ENCODE measurements at regions not wholly inside any gene's neighbourhood (a gene's known extent, or its start where the extent isn't known, plus 50 kb on each side); places are given as distances from the start of the nearest gene placed in this dataset.

GRCh38 chrX:139020801-139021200 is 309.3 kb upstream of the FGF13 start:
- Histone ChIP-seq H3K79me2 (ENCODE audit: low read length) (no peaks in the 10 kb centered on the region), H3K9me3 (ENCODE audit: low read length) (no peaks in the 10 kb centered on the region), H3K4me2 (ENCODE audit: low read length) (no peak overlapping the region), H3K4me1 (ENCODE audit: insufficient read depth, low read length) (no peaks in the 10 kb centered on the region), H3K9ac (ENCODE audit: low read length) (no peak overlapping the region), H3K9me2 (replicated peaks; ENCODE audit: low read length) (no peaks in the 10 kb centered on the region), H2AFZ (ENCODE audit: low read length) (no peak overlapping the region), H3K4me3 (ENCODE audit: low read length) (no peak overlapping the region), H3K27ac (ENCODE audit: low read length) (no peak overlapping the region), H3K27me3 (ENCODE audit: low read length) (no peaks in the 10 kb centered on the region), H3F3A (ENCODE audit: low read length, unreplicated experiment) (no peaks in the 10 kb centered on the region), H4K20me1 (ENCODE audit: low read length) (no peaks in the 10 kb centered on the region), H3K36me3 (ENCODE audit: low read depth, low read length) (no peaks in the 10 kb centered on the region)
- TF ChIP-seq EZH2 (IDR thresholded peaks at IDR 0.05; ENCODE audit: low read length, unreplicated experiment): no peak
- TF ChIP-seq EZH2phosphoT487 (IDR thresholded peaks at IDR 0.05; ENCODE audit: borderline replicate concordance, low read length): no peak
- TF ChIP-seq CTCF (conservative IDR thresholded peaks at IDR 0.05; ENCODE audit: low read depth, low read length): no peak
- DNase-seq (no peak), ATAC-seq (no peak)
- intact Hi-C loops (cut with micrococcal nuclease): no loop called here
- POLR2A ChIA-PET (ENCODE audit: unreplicated experiment): no interaction called here
- CTCF ChIA-PET: no interaction called here
- no TSS peak for BruUV-seq (replicated peaks)

GRCh38 chrX:139018436-139018835 is 306.9 kb upstream of the FGF13 start:
- intact Hi-C loops (cut with micrococcal nuclease): no loop called here
- no peaks in the 10 kb centered on the region for H3K9me2 ChIP-seq (replicated peaks; ENCODE audit: low read length)
- no peak overlapping the region for H3K27ac ChIP-seq (ENCODE audit: low read length)
- ChIA-PET CTCF (no interaction called here), POLR2A (ENCODE audit: unreplicated experiment) (no interaction called here)
- H3K36me3 ChIP-seq (ENCODE audit: low read depth, low read length): no peaks in the 10 kb centered on the region
- DNase-seq (no peak), ATAC-seq (no peak)
- no peaks in the 10 kb centered on the region for H3K79me2 ChIP-seq (ENCODE audit: low read length)
- no peaks in the 10 kb centered on the region for H3F3A ChIP-seq (ENCODE audit: low read length, unreplicated experiment)
- no peak overlapping the region for H3K9ac ChIP-seq (ENCODE audit: low read length)
- TF ChIP-seq EZH2phosphoT487 (IDR thresholded peaks at IDR 0.05; ENCODE audit: borderline replicate concordance, low read length) (no peak), CTCF (conservative IDR thresholded peaks at IDR 0.05; ENCODE audit: low read depth, low read length) (no peak), EZH2 (IDR thresholded peaks at IDR 0.05; ENCODE audit: low read length, unreplicated experiment) (no peak)
- H4K20me1 ChIP-seq (ENCODE audit: low read length): no peaks in the 10 kb centered on the region
- H3K9me3 ChIP-seq (ENCODE audit: low read length): no peaks in the 10 kb centered on the region
- H2AFZ ChIP-seq (ENCODE audit: low read length): no peak overlapping the region
- BruUV-seq (replicated peaks): no TSS peak
- H3K4me2 ChIP-seq (ENCODE audit: low read length): no peak overlapping the region
- H3K27me3 ChIP-seq (ENCODE audit: low read length): no peaks in the 10 kb centered on the region
- H3K4me3 ChIP-seq (ENCODE audit: low read length): no peak overlapping the region
- no peaks in the 10 kb centered on the region for H3K4me1 ChIP-seq (ENCODE audit: insufficient read depth, low read length)

- Histone ChIP-seq H3K9me3 (ENCODE audit: low read length) (no peaks in the 10 kb centered on the region), H3K79me2 (ENCODE audit: low read length) (no peaks in the 10 kb centered on the region), H3K9me2 (replicated peaks; ENCODE audit: low read length) (no peaks in the 10 kb centered on the region), H3K4me3 (ENCODE audit: low read length) (no peak overlapping the region), H3K4me1 (ENCODE audit: insufficient read depth, low read length) (no peaks in the 10 kb centered on the region), H3K27me3 (ENCODE audit: low read length) (no peaks in the 10 kb centered on the region), H3K36me3 (ENCODE audit: low read depth, low read length) (no peaks in the 10 kb centered on the region), H3K4me2 (ENCODE audit: low read length) (no peak overlapping the region), H3K9ac (ENCODE audit: low read length) (no peak overlapping the region), H2AFZ (ENCODE audit: low read length) (no peak overlapping the region), H3K27ac (ENCODE audit: low read length) (no peak overlapping the region), H4K20me1 (ENCODE audit: low read length) (no peaks in the 10 kb centered on the region), H3F3A (ENCODE audit: low read length, unreplicated experiment) (no peaks in the 10 kb centered on the region)
- ChIA-PET CTCF (no interaction called here), POLR2A (ENCODE audit: unreplicated experiment) (no interaction called here)
- no peak for ATAC-seq
- no TSS peak for BruUV-seq (replicated peaks)
- intact Hi-C loops (cut with micrococcal nuclease): no loop called here
- DNase-seq: no peak
- no peak for TF ChIP-seq EZH2 (IDR thresholded peaks at IDR 0.05; ENCODE audit: low read length, unreplicated experiment)
- no peak for TF ChIP-seq CTCF (conservative IDR thresholded peaks at IDR 0.05; ENCODE audit: low read depth, low read length)
- no peak for TF ChIP-seq EZH2phosphoT487 (IDR thresholded peaks at IDR 0.05; ENCODE audit: borderline replicate concordance, low read length)
Observed at GRCh38 chrX:139015627-139016026, 304.1 kb upstream of the FGF13 start.
